WTC11 (cell line): ENCODE measurements at regions not wholly inside any gene's neighbourhood (a gene's known extent, or its start where the extent isn't known, plus 50 kb on each side); places are given as distances from the start of the nearest gene placed in this dataset.

Source experiments
- ATAC-seq: fragments of 200-7000 bp; cut with Tn5 transposase; 2 replicates; pipeline ENCODE4 v1.10.0; 2021; ENCODE audit warnings: mild to moderate bottlenecking, moderate library complexity
- CTCF ChIA-PET: fragments of 300-600 bp; sonication (Branson Sonifier 250); formaldehyde crosslinking; loops from one replicate; lab custom pipeline; 2021; ENCODE audit warnings: antibody characterized with exemption; lab: Charles Lee
- POLR2A ChIA-PET: fragments of 350-600 bp; sonication (Branson Sonifier 250); formaldehyde crosslinking; loops from one replicate; lab custom pipeline; 2021; ENCODE audit warnings: antibody characterized with exemption; lab: Charles Lee
- DNase-seq: peaks from one replicate; pipeline ENCODE4 v3.0.0; 2021; ENCODE audit warnings: low spot score
- H3K27ac Mint-ChIP-seq: 2 replicates; pipeline ENCODE4 v1.8.0; 2021; ENCODE audit warnings: mixed read lengths
- H3K27me3 Mint-ChIP-seq: 2 replicates; pipeline ENCODE4 v1.8.0; 2021; ENCODE audit warnings: low read depth, mild to moderate bottlenecking, moderate library complexity, mixed read lengths
- H3K36me3 Mint-ChIP-seq: 2 replicates; pipeline ENCODE4 v1.8.0; 2021; ENCODE audit warnings: mixed read lengths
- H3K4me1 Mint-ChIP-seq: 2 replicates; pipeline ENCODE4 v1.8.0; 2022; ENCODE audit warnings: mixed read lengths
- H3K4me3 Mint-ChIP-seq: 2 replicates; pipeline ENCODE4 v1.8.0; 2021; ENCODE audit warnings: mild to moderate bottlenecking, moderate library complexity, mixed read lengths
- H3K9me3 Mint-ChIP-seq: 2 replicates; pipeline ENCODE4 v1.8.0; 2021; ENCODE audit warnings: mixed read lengths
- AR ChIP-seq: fragments of 250-450 bp; sonication (Bioruptor Pico); IDR thresholded peaks from 2 replicates; pipeline ENCODE4 v1.9.0; 2021; ENCODE audit warnings: mild to moderate bottlenecking
- ATF2 ChIP-seq: sonication (generic); formaldehyde crosslinking; IDR thresholded peaks from 2 replicates; pipeline ENCODE4 v1.8.1; 2022; ENCODE audit warnings: low read depth, missing genetic modification reagents, borderline replicate concordance
- CBFB ChIP-seq: sonication (generic); formaldehyde crosslinking; IDR thresholded peaks from 2 replicates; pipeline ENCODE4 v1.8.1; 2022; ENCODE audit warnings: mild to moderate bottlenecking, low read depth, missing genetic modification reagents
- GRHL2 ChIP-seq: fragments of 250-450 bp; sonication (Bioruptor Pico); IDR thresholded peaks from 2 replicates; pipeline ENCODE4 v1.8.0; 2022; ENCODE audit warnings: mild to moderate bottlenecking, moderate library complexity; ENCODE audit not compliant: insufficient replicate concordance, severe bottlenecking
- MLX ChIP-seq: sonication (generic); formaldehyde crosslinking; IDR thresholded peaks from 2 replicates; pipeline ENCODE4 v1.8.1; 2023; ENCODE audit warnings: mild to moderate bottlenecking, missing genetic modification reagents, moderate library complexity
- NR1H2 ChIP-seq: sonication (generic); formaldehyde crosslinking; IDR thresholded peaks from 2 replicates; pipeline ENCODE4 v1.9.0; 2021; ENCODE audit warnings: mild to moderate bottlenecking, moderate library complexity, missing genetic modification reagents
- OVOL2 ChIP-seq: fragments of 250-450 bp; sonication (Bioruptor Pico); IDR thresholded peaks from 2 replicates; pipeline ENCODE4 v1.9.0; 2021; ENCODE audit warnings: mild to moderate bottlenecking, borderline replicate concordance
- RELA ChIP-seq: sonication (generic); formaldehyde crosslinking; IDR thresholded peaks from 2 replicates; pipeline ENCODE4 v1.8.1; 2022; ENCODE audit warnings: missing genetic modification reagents, mild to moderate bottlenecking, borderline replicate concordance
- RORB ChIP-seq: fragments of 250-450 bp; sonication (Bioruptor Pico); IDR thresholded peaks from 2 replicates; pipeline ENCODE4 v1.9.0; 2021; ENCODE audit warnings: mild to moderate bottlenecking
- TEAD1 ChIP-seq: sonication (generic); formaldehyde crosslinking; IDR thresholded peaks from 2 replicates; pipeline ENCODE4 v1.8.0; 2022; ENCODE audit warnings: mild to moderate bottlenecking, missing genetic modification reagents
- ZBTB43 ChIP-seq: sonication (generic); formaldehyde crosslinking; IDR thresholded peaks from 2 replicates; pipeline ENCODE4 v1.8.1; 2023; ENCODE audit warnings: mild to moderate bottlenecking, missing genetic modification reagents
- ZNF232 ChIP-seq: sonication (generic); formaldehyde crosslinking; IDR thresholded peaks from 2 replicates; pipeline ENCODE4 v1.8.0; 2022; ENCODE audit warnings: mild to moderate bottlenecking, missing genetic modification reagents
- ZNF671 ChIP-seq: fragments of 250-450 bp; sonication (Bioruptor Pico); IDR thresholded peaks from 2 replicates; pipeline ENCODE4 v1.8.0; 2021; ENCODE audit warnings: mild to moderate bottlenecking
- TF ChIP-seq, protein P1 (sequence below): sonication (generic); formaldehyde crosslinking; IDR thresholded peaks from 2 replicates; pipeline ENCODE4 v1.8.0; 2023; ENCODE audit warnings: missing genetic modification reagents
- TF ChIP-seq, protein P2 (sequence below): sonication (generic); formaldehyde crosslinking; IDR thresholded peaks from 2 replicates; pipeline ENCODE4 v1.8.1; 2023; ENCODE audit warnings: mild to moderate bottlenecking, moderate library complexity, missing genetic modification reagents
- TF ChIP-seq, protein P3 (sequence below): fragments of 250-450 bp; sonication (Bioruptor Pico); IDR thresholded peaks from 2 replicates; pipeline ENCODE4 v2.1.2; 2022; ENCODE audit warnings: mild to moderate bottlenecking, moderate library complexity

- TF ChIP-seq RORB (CRISPR knock-in tag) = no peak
- TF ChIP-seq MLX (CRISPR knock-in tag) = no peak
Measured at GRCh38 chr12:91502208-91502607, 319.6 kb upstream of the DCN start (continued).

- no peak for DNase-seq
- no peak for ATAC-seq
Measured at GRCh38 chr12:91496337-91496736, 313.7 kb upstream of the DCN start.

More at GRCh38 chr12:91496337-91496736, 313.7 kb upstream of the DCN start:
- TF ChIP-seq, protein P1, sequence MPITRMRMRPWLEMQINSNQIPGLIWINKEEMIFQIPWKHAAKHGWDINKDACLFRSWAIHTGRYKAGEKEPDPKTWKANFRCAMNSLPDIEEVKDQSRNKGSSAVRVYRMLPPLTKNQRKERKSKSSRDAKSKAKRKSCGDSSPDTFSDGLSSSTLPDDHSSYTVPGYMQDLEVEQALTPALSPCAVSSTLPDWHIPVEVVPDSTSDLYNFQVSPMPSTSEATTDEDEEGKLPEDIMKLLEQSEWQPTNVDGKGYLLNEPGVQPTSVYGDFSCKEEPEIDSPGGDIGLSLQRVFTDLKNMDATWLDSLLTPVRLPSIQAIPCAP (CRISPR knock-in tag) = no peak
- TF ChIP-seq ZBTB43 (CRISPR knock-in tag) (no peak), TEAD1 (CRISPR knock-in tag) (no peak), ZNF671 (CRISPR knock-in tag) (no peak), GRHL2 (no peak), AR (CRISPR knock-in tag) (no peak), RELA (CRISPR knock-in tag) (no peak), ZNF232 (no peak), NR1H2 (CRISPR knock-in tag) (no peak), OVOL2 (CRISPR knock-in tag) (no peak), ATF2 (CRISPR knock-in tag) (no peak), CBFB (CRISPR knock-in tag) (no peak)
- TF ChIP-seq, protein P2, sequence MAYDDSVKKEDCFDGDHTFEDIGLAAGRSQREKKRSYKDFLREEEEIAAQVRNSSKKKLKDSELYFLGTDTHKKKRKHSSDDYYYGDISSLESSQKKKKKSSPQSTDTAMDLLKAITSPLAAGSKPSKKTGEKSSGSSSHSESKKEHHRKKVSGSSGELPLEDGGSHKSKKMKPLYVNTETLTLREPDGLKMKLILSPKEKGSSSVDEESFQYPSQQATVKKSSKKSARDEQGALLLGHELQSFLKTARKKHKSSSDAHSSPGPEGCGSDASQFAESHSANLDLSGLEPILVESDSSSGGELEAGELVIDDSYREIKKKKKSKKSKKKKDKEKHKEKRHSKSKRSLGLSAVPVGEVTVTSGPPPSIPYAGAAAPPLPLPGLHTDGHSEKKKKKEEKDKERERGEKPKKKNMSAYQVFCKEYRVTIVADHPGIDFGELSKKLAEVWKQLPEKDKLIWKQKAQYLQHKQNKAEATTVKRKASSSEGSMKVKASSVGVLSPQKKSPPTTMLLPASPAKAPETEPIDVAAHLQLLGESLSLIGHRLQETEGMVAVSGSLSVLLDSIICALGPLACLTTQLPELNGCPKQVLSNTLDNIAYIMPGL (CRISPR knock-in tag) = no peak
- TF ChIP-seq, protein P3, sequence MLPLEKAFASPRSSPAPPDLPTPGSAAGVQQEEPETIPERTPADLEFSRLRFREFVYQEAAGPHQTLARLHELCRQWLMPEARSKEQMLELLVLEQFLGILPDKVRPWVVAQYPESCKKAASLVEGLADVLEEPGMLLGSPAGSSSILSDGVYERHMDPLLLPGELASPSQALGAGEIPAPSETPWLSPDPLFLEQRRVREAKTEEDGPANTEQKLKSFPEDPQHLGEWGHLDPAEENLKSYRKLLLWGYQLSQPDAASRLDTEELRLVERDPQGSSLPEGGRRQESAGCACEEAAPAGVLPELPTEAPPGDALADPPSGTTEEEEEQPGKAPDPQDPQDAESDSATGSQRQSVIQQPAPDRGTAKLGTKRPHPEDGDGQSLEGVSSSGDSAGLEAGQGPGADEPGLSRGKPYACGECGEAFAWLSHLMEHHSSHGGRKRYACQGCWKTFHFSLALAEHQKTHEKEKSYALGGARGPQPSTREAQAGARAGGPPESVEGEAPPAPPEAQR (CRISPR knock-in tag) = no peak
- Mint-ChIP-seq H3K4me3 (no peak overlapping the region), H3K9me3 (peaks cover 5% of the 10 kb centered on the region), H3K27me3 (no peaks in the 10 kb centered on the region), H3K36me3 (peaks cover 3% of the 10 kb centered on the region; the same call in 1 of the 2 replicates), H3K27ac (no peak overlapping the region), H3K4me1 (no peaks in the 10 kb centered on the region)
- ChIA-PET CTCF (no interaction called here), POLR2A (no interaction called here)
